Stimulated activated naive CD8-positive, alpha-beta T cell treated with anti-CD3 and anti-CD28 coated beads, Interleukin-15, amount 100 ng/mL, for 72 hours (primary cell): ENCODE measurements at regions not wholly inside any gene's neighbourhood (a gene's known extent, or its start where the extent isn't known, plus 50 kb on each side); places are given as distances from the start of the nearest gene placed in this dataset.

ENCODE experiments used
- ATAC-seq: fragments of 150-1000 bp; cut with Tn5 transposase; 2 replicates; pipeline ENCODE4 v1.10.0; 2021; ENCODE audit warnings: mild to moderate bottlenecking, moderate library complexity
- DNase-seq, 2 donors: peaks; one replicate each; pipeline ENCODE4 v3.0.0; 2021 to 2022
- H3K27ac Mint-ChIP-seq, 2 donors: one replicate each; pipeline ENCODE4 v1.8.0; 2022; ENCODE audit warnings: mild to moderate bottlenecking in 2 of 2, mixed read lengths in 2 of 2, moderate library complexity in 2 of 2
- H3K27me3 Mint-ChIP-seq: one replicate; pipeline ENCODE4 v1.8.0; 2022; ENCODE audit warnings: mixed read lengths
- H3K4me1 Mint-ChIP-seq: one replicate; pipeline ENCODE4 v1.8.0; 2022; ENCODE audit warnings: mild to moderate bottlenecking, mixed read lengths
- H3K4me3 Mint-ChIP-seq, 2 donors: one replicate each; pipeline ENCODE4 v1.8.0; 2022; ENCODE audit warnings: mild to moderate bottlenecking in 2 of 2, mixed read lengths in 2 of 2, moderate library complexity in 1 of 2
- H3K9me3 Mint-ChIP-seq, 2 donors: one replicate each; pipeline ENCODE4 v1.8.0; 2022; ENCODE audit warnings: mixed read lengths in 2 of 2

DNA sequence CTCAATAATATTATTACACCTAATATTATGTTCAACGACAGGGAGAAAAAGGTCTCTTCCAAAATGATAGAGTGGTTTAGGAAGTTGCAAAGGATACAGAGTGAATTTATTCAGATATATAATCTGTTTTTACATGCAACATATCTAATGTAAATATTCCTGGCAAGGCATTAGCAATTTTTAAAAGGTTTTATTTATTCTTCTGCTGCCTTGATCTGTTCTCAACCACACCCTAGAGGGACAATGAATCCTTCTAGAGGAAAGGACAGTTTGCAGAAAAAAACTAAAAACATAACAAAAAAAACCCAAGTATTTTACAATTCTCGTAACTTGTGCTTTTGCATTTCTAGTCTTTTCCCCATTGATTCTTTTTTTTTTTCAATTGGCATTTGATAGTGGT lies 459.6 kb downstream of the KLF12 start:
- DNase-seq (no peak), ATAC-seq (no peak)
- Mint-ChIP-seq H3K9me3 (peaks cover 0 to 8% of the 10 kb centered on the region in 2 donors), H3K4me3 (no peak overlapping the region), H3K27me3 (no peaks in the 10 kb centered on the region), H3K4me1 (no peaks in the 10 kb centered on the region), H3K27ac (no peak overlapping the region)

DNA sequence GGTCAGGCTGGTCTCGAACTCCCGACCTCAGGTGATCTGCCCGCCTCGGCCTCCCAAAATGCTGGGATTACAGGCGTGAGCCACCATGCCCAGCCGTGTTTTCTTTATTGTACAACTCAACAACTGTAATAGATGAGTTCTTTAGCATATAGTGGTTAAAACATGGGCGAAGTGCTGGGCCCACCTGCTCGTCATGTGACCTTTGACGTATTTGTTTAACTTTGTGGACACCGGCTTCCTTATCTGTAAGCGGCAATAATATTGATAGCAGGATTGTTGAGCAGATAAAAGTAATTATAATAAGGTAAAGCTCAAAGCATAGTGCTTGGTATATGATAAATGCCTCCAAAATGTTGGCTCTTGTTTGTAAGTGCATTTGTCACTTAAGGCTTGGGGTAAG lies 460.3 kb downstream of the KLF12 start:
- Mint-ChIP-seq H3K27ac (no peak overlapping the region), H3K27me3 (no peaks in the 10 kb centered on the region), H3K4me3 (no peak overlapping the region), H3K9me3 (peaks cover 4 to 8% of the 10 kb centered on the region in 2 donors), H3K4me1 (no peaks in the 10 kb centered on the region)
- no peak for DNase-seq
- no peak for ATAC-seq

GRCh38 chr13:73672492-73672891 lies 461.7 kb downstream of the KLF12 start:
- Mint-ChIP-seq H3K27ac (no peak overlapping the region), H3K27me3 (no peaks in the 10 kb centered on the region), H3K4me3 (no peak overlapping the region), H3K9me3 (peaks cover 5 to 8% of the 10 kb centered on the region in 2 donors), H3K4me1 (no peaks in the 10 kb centered on the region)
- no peak for DNase-seq
- no peak for ATAC-seq

DNA sequence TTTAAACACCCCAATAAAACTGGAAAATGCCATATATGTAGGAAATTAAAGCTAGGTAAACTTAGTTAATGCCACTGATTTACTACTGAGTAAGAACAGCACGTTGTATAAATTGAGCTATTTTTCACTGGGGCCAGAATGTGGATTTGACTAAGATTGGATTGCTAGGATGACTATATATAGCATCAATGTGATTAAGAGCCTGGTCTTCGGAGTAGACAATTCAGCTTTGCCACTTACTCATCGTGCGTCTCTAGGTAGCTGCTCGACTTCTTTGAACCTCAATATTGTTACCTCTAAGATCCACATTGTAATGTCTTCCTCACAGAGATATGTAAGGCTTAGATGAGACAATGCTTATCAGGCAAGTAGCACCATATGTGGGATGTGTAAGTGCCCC lies 462.5 kb downstream of the KLF12 start:
- H3K27me3 Mint-ChIP-seq, result no peaks in the 10 kb centered on the region
- H3K9me3 Mint-ChIP-seq, result peaks cover 5 to 8% of the 10 kb centered on the region in 2 donors
- no peak overlapping the region for H3K4me3 Mint-ChIP-seq

GRCh38 chr13:73671011-73671410 lies 463.2 kb downstream of the KLF12 start:
- ATAC-seq (no peak), DNase-seq (no peak)
- Mint-ChIP-seq H3K4me3 (no peak overlapping the region), H3K9me3 (peaks cover 5 to 8% of the 10 kb centered on the region in 2 donors), H3K27ac (no peak overlapping the region), H3K27me3 (no peaks in the 10 kb centered on the region), H3K4me1 (no peaks in the 10 kb centered on the region)

More for the DNA sequence above, 462.5 kb downstream of the KLF12 start:
- DNase-seq (no peak), ATAC-seq (no peak)
- no peak overlapping the region for H3K27ac Mint-ChIP-seq
- H3K4me1 Mint-ChIP-seq, result no peaks in the 10 kb centered on the region

DNA sequence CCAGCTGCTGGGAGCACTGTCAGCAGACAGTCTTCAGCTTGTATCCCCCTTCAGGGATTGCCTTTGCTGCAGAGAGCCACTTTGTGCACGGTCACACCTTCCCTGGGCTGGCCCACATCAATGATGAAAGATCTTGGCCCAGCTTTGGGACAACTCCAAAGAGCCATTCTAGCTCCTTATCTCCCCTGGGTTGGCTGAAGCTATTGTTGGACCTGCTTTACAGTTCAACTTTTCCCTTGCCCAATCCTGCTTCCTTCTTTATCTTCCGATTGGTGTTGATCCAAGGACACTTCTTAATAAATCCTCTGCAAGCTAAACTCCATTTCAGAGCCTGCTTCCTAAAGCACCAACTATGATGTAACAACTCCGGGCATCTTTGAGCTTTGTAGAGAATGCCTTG lies 466.4 kb downstream of the KLF12 start:
- H3K9me3 Mint-ChIP-seq, result peaks cover 5 to 8% of the 10 kb centered on the region in 2 donors
- no peak overlapping the region for H3K4me3 Mint-ChIP-seq
- H3K27me3 Mint-ChIP-seq, result no peaks in the 10 kb centered on the region
- no peak for ATAC-seq
- no peak overlapping the region for H3K27ac Mint-ChIP-seq
- no peaks in the 10 kb centered on the region for H3K4me1 Mint-ChIP-seq
- DNase-seq, result no peak

DNA sequence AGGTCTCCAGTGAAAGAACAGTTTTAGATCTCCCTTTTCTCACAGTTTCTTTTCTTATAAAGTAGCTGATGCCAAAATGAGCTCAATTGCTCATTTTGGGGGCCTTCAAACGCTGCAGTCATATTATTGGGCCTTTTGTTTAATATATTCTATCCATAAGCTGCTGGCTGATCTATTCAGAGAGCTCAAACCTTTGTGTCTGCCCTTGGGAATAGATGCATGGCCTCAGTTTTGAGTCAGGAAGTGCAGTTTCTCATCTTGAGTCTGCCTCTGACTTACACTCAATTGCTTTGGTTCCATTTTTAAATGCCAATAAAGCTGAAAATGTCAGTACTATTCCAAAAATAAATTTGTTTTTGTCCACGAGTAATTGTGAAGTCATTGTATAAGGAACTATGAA lies 468.9 kb downstream of the KLF12 start:
- Mint-ChIP-seq H3K4me3 (no peak overlapping the region), H3K9me3 (peaks cover 5 to 19% of the 10 kb centered on the region in 2 donors), H3K27me3 (no peaks in the 10 kb centered on the region), H3K4me1 (no peaks in the 10 kb centered on the region), H3K27ac (no peak overlapping the region)
- DNase-seq (no peak), ATAC-seq (no peak)

DNA sequence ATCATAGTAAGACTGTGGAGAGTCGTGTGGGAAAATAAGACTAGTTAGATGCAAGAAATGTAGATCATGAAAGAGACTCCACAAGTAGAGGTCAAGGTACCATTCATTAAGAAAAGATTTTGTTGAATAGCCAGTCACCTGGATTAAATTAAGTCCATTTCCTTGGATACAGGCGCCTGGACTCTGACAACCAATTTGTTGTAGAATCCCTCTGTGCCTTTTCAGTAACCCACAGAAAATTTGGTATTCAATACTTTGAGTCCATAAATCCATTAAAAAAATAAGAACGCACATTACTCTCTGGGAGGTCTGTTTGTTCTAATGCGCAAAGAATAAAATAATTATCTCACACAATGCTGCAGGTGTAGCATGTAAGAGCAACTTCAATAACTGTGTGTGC lies 469.4 kb downstream of the KLF12 start:
- H3K27ac Mint-ChIP-seq, result no peak overlapping the region
- no peak overlapping the region for H3K4me3 Mint-ChIP-seq
- no peaks in the 10 kb centered on the region for H3K4me1 Mint-ChIP-seq
- DNase-seq (no peak), ATAC-seq (no peak)
- H3K27me3 Mint-ChIP-seq, result no peaks in the 10 kb centered on the region
- peaks cover 5 to 19% of the 10 kb centered on the region in 2 donors for H3K9me3 Mint-ChIP-seq

DNA sequence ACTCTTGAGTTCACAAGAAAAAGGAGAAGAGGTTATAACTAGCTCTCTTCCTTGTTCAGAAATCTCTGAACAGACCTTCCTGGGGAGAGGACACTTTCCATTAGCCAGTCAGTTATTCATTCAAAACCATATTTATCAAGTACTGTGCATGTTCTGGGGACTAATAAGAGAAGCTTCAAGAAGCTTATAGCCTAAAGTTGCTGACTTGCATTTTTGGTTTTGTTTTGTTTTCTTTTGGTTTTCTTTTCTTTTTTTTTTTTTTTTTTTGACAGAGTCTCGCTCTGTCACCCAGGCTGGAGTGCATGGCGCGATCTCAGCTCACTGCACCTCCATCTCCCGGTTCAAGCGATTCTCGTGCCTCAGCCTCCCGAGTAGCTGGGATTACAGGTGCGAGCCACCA lies 471.4 kb downstream of the KLF12 start:
- H3K27ac Mint-ChIP-seq, result peak overlapping the region in 1 of 2 donors; percentile 56
- H3K4me3 Mint-ChIP-seq, result no peak overlapping the region
- peaks cover 0 to 19% of the 10 kb centered on the region in 2 donors for H3K9me3 Mint-ChIP-seq
- DNase-seq, result no peak
- H3K27me3 Mint-ChIP-seq, result no peaks in the 10 kb centered on the region
- H3K4me1 Mint-ChIP-seq, result no peaks in the 10 kb centered on the region
- ATAC-seq, result no peak

DNA sequence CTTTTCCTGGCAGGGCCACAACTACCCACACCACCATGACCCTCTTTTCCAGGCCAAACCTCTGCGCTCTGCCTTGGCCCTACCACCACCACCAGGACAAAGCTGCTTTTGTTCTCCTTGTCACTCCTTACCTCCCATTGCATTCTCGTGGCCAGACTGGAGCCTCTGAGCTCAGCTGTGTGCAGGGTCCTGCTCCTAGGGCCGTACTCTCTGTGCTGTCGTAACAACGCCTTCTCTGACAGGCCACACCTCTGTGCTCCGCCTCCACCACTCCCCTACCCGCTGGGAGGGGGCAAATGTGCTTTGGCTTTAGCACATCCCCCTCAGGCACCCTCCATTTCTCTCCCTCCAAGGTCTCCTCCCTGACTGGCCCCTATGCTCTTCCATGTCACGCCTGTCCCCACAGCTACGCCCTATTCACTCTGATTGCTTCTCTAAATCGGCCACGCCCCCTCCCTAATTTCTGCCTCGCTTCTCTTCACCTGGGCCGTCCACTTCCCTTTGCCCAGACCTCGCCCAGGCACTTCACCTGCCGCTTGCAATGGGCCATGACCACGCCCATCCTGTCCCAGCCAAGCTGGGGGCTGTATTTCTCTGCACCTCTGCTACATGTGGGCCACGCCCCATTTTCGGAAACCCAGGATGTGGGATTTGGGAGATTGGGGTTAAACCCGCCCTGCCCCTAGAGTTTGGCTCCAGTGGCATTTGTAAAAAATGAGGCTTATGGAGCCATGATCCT lies 472.3 kb downstream of the KLF12 start:
- H3K27ac Mint-ChIP-seq, result no peak overlapping the region
- no peak for ATAC-seq
- no peaks in the 10 kb centered on the region for H3K4me1 Mint-ChIP-seq

GRCh38 chr13:73661066-73661465 lies 473.1 kb downstream of the KLF12 start:
- peaks cover 0 to 19% of the 10 kb centered on the region in 2 donors for H3K9me3 Mint-ChIP-seq
- DNase-seq, result no peak
- H3K27ac Mint-ChIP-seq, result no peak overlapping the region
- H3K4me1 Mint-ChIP-seq, result no peaks in the 10 kb centered on the region
- no peak overlapping the region for H3K4me3 Mint-ChIP-seq
- H3K27me3 Mint-ChIP-seq, result no peaks in the 10 kb centered on the region
- no peak for ATAC-seq

More for the DNA sequence above, 472.3 kb downstream of the KLF12 start:
- no peaks in the 10 kb centered on the region for H3K27me3 Mint-ChIP-seq
- no peak overlapping the region for H3K4me3 Mint-ChIP-seq
- peaks cover 0 to 19% of the 10 kb centered on the region in 2 donors for H3K9me3 Mint-ChIP-seq
- no peak for DNase-seq

DNA sequence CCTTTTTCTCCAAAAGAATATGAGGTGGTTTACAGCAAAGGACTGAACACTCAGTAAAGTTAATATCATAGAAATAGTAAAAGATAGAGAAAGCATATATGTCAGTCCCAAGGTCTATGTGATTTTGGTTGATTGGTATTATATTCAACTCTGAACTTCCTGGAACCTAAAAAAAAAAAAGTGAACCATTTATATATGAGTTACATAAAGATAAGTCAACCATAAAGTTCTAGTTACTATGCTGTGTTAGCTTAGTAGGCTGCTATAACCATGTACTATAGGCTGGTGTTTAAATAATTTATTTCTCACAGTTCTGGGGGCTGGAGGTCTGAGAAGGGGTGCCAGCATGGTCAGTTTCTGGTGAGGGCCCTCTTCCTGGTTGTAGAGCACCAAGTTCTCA lies 475.6 kb downstream of the KLF12 start:
- no peak overlapping the region for H3K4me3 Mint-ChIP-seq
- ATAC-seq (no peak), DNase-seq (no peak)
- H3K27me3 Mint-ChIP-seq, result no peaks in the 10 kb centered on the region
- peaks cover 0 to 19% of the 10 kb centered on the region in 2 donors for H3K9me3 Mint-ChIP-seq
- H3K27ac Mint-ChIP-seq, result no peak overlapping the region
- H3K4me1 Mint-ChIP-seq, result no peaks in the 10 kb centered on the region

DNA sequence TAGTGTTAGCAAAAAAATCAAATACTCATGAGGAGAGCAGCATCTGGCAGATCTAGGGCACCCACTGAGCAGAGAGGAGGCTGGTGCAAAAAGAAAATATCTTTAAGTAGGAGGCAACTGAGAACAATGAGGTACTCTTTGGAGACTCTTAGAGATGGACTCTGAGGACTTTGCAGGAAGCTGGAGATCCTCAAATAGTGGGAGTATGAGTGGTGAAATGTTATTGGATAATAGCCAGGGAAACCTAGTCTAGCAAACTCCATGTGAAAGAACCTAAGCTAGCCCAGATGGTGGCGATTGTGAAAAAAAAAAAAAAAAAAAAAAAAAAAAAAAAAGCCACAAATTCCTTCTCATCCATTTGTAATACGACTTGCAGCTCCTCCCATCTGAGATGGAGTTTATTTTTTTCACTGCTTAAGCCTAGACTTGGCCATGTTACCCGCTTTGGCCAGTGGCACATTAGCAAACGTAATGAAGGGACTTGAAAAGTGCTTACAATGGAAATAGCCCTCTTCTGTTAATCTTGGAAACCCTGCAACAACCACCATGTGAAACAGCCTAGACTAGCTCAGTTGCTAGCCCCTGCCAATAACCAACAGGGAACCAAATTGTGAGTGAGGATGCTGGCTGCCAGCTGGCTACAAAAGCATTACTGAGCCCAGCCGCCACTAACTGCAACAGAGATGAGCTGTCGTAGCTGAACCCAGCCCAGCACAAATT lies 476.2 kb downstream of the KLF12 start:
- Mint-ChIP-seq H3K27ac (no peak overlapping the region), H3K27me3 (no peaks in the 10 kb centered on the region), H3K9me3 (peaks cover 0 to 19% of the 10 kb centered on the region in 2 donors), H3K4me3 (no peak overlapping the region), H3K4me1 (no peaks in the 10 kb centered on the region)
- ATAC-seq (no peak), DNase-seq (no peak)

- H3K4me3 Mint-ChIP-seq, result no peak overlapping the region
- no peak for DNase-seq
Measured at GRCh38 chr13:73656863-73657262, 477.3 kb downstream of the KLF12 start.

DNA sequence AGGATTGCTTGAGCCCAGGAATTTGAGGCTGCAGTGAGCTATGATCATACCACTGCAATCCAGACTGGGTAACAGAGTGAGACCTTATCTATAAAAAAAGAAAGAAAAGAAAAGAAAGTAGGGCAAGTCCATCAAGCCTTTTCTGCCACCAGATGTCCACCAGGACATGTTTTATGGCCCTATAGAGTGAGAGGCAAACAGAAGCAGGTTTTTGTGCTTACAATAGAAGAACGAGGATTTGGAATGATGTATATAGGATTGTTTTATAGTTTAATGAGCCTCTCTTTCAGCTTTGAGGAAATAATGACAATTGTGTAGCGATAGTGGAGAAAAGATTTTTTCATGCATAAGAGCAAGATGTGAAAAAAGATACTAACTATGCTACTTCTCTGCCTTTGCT lies 480.5 kb downstream of the KLF12 start:
- H3K4me3 Mint-ChIP-seq, result no peak overlapping the region
- H3K4me1 Mint-ChIP-seq, result no peaks in the 10 kb centered on the region
- peaks cover 4 to 7% of the 10 kb centered on the region in 2 donors for H3K9me3 Mint-ChIP-seq
- ATAC-seq (no peak), DNase-seq (no peak)
- no peak overlapping the region for H3K27ac Mint-ChIP-seq
- no peaks in the 10 kb centered on the region for H3K27me3 Mint-ChIP-seq

More at GRCh38 chr13:73656863-73657262, 477.3 kb downstream of the KLF12 start:
- Mint-ChIP-seq H3K4me1 (no peaks in the 10 kb centered on the region), H3K9me3 (peaks cover 0 to 11% of the 10 kb centered on the region in 2 donors), H3K27ac (no peak overlapping the region), H3K27me3 (no peaks in the 10 kb centered on the region)
- no peak for ATAC-seq

DNA sequence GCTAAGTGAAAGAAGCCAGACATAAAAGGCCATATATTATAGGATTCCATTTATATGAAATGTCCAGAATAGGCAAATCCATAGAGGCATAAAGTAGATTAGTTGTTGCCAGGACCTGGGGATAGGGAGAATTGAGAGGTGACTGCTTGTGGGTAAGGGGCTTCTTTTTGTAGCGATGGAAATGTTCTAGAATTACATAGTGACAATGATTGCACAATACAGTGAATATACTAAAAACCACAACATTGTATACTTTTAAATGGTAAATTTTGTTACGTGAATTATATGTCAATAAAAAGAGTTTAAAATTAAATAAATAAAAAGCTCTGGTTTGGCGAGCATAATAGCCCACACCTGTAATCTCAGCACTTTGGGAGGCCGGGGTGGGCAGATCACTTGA lies 486.8 kb downstream of the KLF12 start:
- ATAC-seq (no peak), DNase-seq (no peak)
- Mint-ChIP-seq H3K27ac (no peak overlapping the region), H3K4me1 (no peaks in the 10 kb centered on the region), H3K4me3 (no peak overlapping the region), H3K9me3 (peaks cover 7 to 8% of the 10 kb centered on the region in 2 donors), H3K27me3 (no peaks in the 10 kb centered on the region)
